ENCODE measurements at regions not wholly inside any gene's neighbourhood (a gene's known extent, or its start where the extent isn't known, plus 50 kb on each side); places are given as distances from the start of the nearest gene placed in this dataset.

DNA sequence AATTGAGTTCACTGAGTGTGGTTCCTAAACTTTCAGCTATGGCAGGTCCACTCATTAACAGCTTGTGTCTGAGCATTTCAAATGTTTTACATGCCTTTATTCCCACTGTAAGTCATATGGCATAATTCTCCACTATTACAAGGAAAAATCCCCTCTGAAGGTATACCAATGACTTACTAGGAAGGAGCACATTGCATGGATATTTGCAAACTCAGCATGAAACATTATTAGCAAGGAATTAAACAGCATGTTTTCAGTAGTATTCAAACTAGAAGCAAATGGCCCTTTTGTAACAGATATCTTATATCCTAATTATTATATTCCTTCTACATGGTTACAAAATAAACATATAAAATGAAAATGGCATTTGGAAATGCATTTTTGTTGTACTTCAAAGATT lies 566.4 kb upstream of the CCNG1 start:
- H3K27ac ChIP-seq (ENCODE audit: low read depth, low read length), result no peak overlapping the region
- no peak overlapping the region for H3K9ac ChIP-seq (ENCODE audit: low read length)
- H3K4me3 ChIP-seq (ENCODE audit: insufficient read depth, low read length, poor library complexity, severe bottlenecking), result no peak overlapping the region
- no peak overlapping the region for H2AFZ ChIP-seq (ENCODE audit: low read depth, low read length, severe bottlenecking)
- H3K79me2 ChIP-seq (ENCODE audit: insufficient read depth, low read length), result no peaks in the 10 kb centered on the region
- H3K9me2 ChIP-seq (replicated peaks; ENCODE audit: insufficient read depth, low read length), result no peaks in the 10 kb centered on the region
- H3K9me3 ChIP-seq (ENCODE audit: insufficient read depth, low read length), result no peaks in the 10 kb centered on the region
- no peak overlapping the region for H3K4me2 ChIP-seq (ENCODE audit: low read depth, low read length, poor library complexity, severe bottlenecking)
- no peaks in the 10 kb centered on the region for H3K36me3 ChIP-seq (ENCODE audit: low read length)
- no peaks in the 10 kb centered on the region for H3F3A ChIP-seq (ENCODE audit: insufficient read depth)
- no peaks in the 10 kb centered on the region for H3K27me3 ChIP-seq (ENCODE audit: low read length)
- TF ChIP-seq, protein P1, sequence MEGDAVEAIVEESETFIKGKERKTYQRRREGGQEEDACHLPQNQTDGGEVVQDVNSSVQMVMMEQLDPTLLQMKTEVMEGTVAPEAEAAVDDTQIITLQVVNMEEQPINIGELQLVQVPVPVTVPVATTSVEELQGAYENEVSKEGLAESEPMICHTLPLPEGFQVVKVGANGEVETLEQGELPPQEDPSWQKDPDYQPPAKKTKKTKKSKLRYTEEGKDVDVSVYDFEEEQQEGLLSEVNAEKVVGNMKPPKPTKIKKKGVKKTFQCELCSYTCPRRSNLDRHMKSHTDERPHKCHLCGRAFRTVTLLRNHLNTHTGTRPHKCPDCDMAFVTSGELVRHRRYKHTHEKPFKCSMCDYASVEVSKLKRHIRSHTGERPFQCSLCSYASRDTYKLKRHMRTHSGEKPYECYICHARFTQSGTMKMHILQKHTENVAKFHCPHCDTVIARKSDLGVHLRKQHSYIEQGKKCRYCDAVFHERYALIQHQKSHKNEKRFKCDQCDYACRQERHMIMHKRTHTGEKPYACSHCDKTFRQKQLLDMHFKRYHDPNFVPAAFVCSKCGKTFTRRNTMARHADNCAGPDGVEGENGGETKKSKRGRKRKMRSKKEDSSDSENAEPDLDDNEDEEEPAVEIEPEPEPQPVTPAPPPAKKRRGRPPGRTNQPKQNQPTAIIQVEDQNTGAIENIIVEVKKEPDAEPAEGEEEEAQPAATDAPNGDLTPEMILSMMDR (IDR thresholded peaks at IDR 0.05; ENCODE audit: insufficient read depth, low read length, poor library complexity, severe bottlenecking), result no peak
- TF ChIP-seq EZH2phosphoT487 (conservative IDR thresholded peaks at IDR 0.05; ENCODE audit: low read length), result no peak
- no peaks in the 10 kb centered on the region for H4K20me1 ChIP-seq (ENCODE audit: low read depth, low read length)

DNA sequence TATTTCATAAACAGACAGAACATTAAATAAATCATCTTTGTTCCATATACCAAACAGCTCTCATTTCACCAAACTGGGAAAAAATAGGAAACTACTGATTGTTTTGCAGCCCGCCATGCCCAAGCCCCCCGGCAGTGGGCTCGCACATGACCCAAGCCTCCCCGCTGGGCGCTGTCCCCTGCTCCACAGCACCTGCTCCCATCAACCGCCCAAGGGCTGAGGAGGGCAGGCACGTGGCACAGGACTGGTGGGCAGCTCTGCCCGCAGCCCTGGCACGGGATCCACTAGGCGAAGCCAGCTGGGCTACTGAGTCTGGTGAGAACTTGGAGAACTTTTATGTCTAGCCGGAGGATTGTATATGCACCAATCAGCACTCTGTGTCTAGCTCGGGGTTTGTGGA lies 554.8 kb upstream of the CCNG1 start:
- Histone ChIP-seq H3K27ac (ENCODE audit: low read depth, low read length) (no peak overlapping the region), H2AFZ (ENCODE audit: low read depth, low read length, severe bottlenecking) (no peak overlapping the region), H3F3A (ENCODE audit: insufficient read depth) (no peaks in the 10 kb centered on the region)

DNA sequence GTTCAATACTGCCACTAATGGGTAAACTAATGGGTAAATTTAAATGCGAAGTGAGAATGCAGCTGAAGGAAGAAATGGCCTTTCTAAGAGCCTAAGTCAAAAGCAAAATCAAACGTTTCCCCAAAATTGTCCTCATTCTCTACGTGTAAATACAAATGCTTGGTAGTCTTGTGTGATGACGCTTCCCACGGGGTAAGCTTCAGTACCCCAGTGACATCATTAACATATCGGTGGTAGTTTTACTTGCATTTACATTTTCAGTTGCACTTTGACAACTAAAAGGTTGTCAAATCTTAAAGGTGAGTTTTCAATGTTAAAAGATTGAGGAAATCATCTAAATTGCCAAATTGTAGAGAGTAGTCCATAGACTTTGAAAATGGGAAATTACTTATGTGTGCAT lies 550.7 kb upstream of the CCNG1 start:
- Histone ChIP-seq H3K27ac (ENCODE audit: low read depth, low read length) (no peak overlapping the region), H4K20me1 (ENCODE audit: low read depth, low read length) (no peaks in the 10 kb centered on the region), H3K4me2 (ENCODE audit: low read depth, low read length, poor library complexity, severe bottlenecking) (no peak overlapping the region), H2AFZ (ENCODE audit: low read depth, low read length, severe bottlenecking) (no peak overlapping the region), H3K4me3 (ENCODE audit: insufficient read depth, low read length, poor library complexity, severe bottlenecking) (no peak overlapping the region), H3K9me2 (replicated peaks; ENCODE audit: insufficient read depth, low read length) (no peaks in the 10 kb centered on the region), H3K27me3 (ENCODE audit: low read length) (no peaks in the 10 kb centered on the region), H3K9ac (ENCODE audit: low read length) (no peak overlapping the region), H3K79me2 (ENCODE audit: insufficient read depth, low read length) (no peaks in the 10 kb centered on the region), H3K9me3 (ENCODE audit: insufficient read depth, low read length) (no peaks in the 10 kb centered on the region), H3K36me3 (ENCODE audit: low read length) (no peaks in the 10 kb centered on the region), H3F3A (ENCODE audit: insufficient read depth) (no peaks in the 10 kb centered on the region)
- TF ChIP-seq, protein P1 (IDR thresholded peaks at IDR 0.05; ENCODE audit: insufficient read depth, low read length, poor library complexity, severe bottlenecking), result no peak
- no peak for TF ChIP-seq EZH2phosphoT487 (conservative IDR thresholded peaks at IDR 0.05; ENCODE audit: low read length)

More for the DNA sequence above, 554.8 kb upstream of the CCNG1 start:
- no peak overlapping the region for H3K9ac ChIP-seq (ENCODE audit: low read length)
- no peaks in the 10 kb centered on the region for H3K27me3 ChIP-seq (ENCODE audit: low read length)
- H3K4me2 ChIP-seq (ENCODE audit: low read depth, low read length, poor library complexity, severe bottlenecking), result no peak overlapping the region
- H4K20me1 ChIP-seq (ENCODE audit: low read depth, low read length), result no peaks in the 10 kb centered on the region
- TF ChIP-seq EZH2phosphoT487 (conservative IDR thresholded peaks at IDR 0.05; ENCODE audit: low read length), result no peak
- TF ChIP-seq, protein P1 (IDR thresholded peaks at IDR 0.05; ENCODE audit: insufficient read depth, low read length, poor library complexity, severe bottlenecking), result no peak
- H3K4me3 ChIP-seq (ENCODE audit: insufficient read depth, low read length, poor library complexity, severe bottlenecking), result no peak overlapping the region
- no peaks in the 10 kb centered on the region for H3K9me3 ChIP-seq (ENCODE audit: insufficient read depth, low read length)
- no peaks in the 10 kb centered on the region for H3K79me2 ChIP-seq (ENCODE audit: insufficient read depth, low read length)
- H3K36me3 ChIP-seq (ENCODE audit: low read length), result no peaks in the 10 kb centered on the region
- no peaks in the 10 kb centered on the region for H3K9me2 ChIP-seq (replicated peaks; ENCODE audit: insufficient read depth, low read length)

All from SU-DHL-6 (cell line).